ENCODE measurements at regions not wholly inside any gene's neighbourhood (a gene's known extent, or its start where the extent isn't known, plus 50 kb on each side); places are given as distances from the start of the nearest gene placed in this dataset.

DNA sequence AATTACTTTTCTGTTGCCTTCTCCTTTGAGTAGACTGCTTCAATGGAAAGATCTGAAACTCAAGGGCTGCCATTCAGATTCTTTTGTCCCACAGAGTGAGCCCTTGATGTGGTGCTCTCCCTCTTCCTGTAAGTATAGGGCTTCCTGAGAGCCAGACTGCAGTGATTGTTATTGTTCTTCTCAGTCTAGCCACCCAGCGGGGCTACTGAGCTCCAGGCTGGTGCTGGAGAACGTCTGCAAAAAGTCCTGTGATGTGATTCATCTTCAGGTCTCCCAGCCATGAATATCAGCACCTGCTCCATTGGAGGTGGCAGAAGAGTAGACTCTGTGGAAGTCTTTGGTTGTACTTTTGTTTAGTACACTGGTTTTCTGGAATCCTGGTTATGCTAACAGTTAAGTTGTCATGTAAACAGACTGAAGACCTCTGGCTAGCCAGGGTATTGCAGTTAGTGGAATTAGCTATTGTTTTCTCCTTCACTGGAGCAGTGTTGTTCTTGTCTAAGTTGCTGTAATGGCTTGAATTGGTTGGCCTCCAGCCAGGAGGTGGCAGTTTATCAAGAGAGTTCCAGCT, 240.9 kb downstream of the COL12A1 start:
- FAIRE-seq (no peak), DNase-seq (no peak)
- intact Hi-C loops (cut with DNase I) = no loop called here
- H3K27ac ChIP-seq (ENCODE audit: low read depth in 2 of 2, low read length in 2 of 2) = no peak overlapping the region
- no peaks in the 10 kb centered on the region for H3K27me3 ChIP-seq (ENCODE audit: control insufficient read depth, insufficient read depth, low read length)
- no peak overlapping the region for H3K4me3 ChIP-seq (ENCODE audit: low read length in 3 of 3)
- no peaks in the 10 kb centered on the region for H3K36me3 ChIP-seq (ENCODE audit: control insufficient read depth in 2 of 3, insufficient read depth in 3 of 3, low read length in 3 of 3)
- TF ChIP-seq, protein P1, sequence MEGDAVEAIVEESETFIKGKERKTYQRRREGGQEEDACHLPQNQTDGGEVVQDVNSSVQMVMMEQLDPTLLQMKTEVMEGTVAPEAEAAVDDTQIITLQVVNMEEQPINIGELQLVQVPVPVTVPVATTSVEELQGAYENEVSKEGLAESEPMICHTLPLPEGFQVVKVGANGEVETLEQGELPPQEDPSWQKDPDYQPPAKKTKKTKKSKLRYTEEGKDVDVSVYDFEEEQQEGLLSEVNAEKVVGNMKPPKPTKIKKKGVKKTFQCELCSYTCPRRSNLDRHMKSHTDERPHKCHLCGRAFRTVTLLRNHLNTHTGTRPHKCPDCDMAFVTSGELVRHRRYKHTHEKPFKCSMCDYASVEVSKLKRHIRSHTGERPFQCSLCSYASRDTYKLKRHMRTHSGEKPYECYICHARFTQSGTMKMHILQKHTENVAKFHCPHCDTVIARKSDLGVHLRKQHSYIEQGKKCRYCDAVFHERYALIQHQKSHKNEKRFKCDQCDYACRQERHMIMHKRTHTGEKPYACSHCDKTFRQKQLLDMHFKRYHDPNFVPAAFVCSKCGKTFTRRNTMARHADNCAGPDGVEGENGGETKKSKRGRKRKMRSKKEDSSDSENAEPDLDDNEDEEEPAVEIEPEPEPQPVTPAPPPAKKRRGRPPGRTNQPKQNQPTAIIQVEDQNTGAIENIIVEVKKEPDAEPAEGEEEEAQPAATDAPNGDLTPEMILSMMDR (IDR thresholded peaks at IDR 0.05; ENCODE audit: borderline replicate concordance, extremely low read depth, insufficient read depth) = no peak
- peaks cover 0 to 3% (median 0%) of the 10 kb centered on the region in 3 donors for H3K9me3 ChIP-seq (ENCODE audit: control insufficient read depth in 2 of 3, insufficient read depth in 1 of 3, low read length in 3 of 3)
- H3K9ac ChIP-seq (ENCODE audit: low read length in 3 of 3) = no peak overlapping the region
- H3K4me1 ChIP-seq (ENCODE audit: control insufficient read depth in 2 of 3, insufficient read depth in 2 of 3, low read depth in 1 of 3, low read length in 3 of 3) = no peaks in the 10 kb centered on the region

DNA sequence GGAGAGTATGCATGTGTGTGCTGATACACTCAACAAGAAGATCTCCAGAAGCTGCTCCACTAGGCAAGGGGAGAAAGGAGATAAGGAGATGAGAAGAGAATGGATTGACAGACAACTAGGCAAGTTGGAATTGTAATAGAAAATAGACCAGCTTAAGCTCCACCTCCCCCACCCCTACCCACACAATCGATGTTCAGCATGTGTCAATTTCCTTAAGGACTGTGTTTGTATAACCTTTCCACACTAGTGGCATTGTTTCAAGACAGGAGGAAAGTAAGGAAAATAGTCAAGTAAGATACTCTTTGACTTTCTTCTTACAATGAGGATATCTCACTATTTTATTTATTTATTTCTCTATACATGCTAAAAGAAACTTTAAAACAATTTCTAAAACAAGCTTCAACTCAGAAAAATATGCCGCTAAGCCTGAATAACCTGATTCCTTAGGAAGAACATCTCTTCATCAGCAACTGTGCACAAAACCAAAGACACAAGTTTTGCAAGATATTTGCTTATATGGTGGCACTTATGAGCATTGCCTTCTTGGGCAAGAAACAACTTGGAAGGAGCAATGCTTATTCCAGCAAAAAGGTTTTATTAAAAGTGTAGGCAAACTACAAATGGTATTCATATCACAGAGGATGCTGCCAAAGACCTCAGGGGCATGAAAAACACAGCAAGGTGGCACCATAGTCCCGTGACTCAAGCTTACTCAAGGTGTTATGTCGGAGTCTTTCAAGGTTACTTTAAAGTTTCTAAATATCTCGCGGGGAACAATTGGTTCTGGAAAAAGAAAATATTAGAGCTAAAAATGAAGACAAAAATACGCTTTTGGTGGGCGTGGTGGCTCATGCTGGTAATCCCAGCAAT, 249.1 kb downstream of the COL12A1 start:
- Histone ChIP-seq H3K36me3 (ENCODE audit: control insufficient read depth in 2 of 3, insufficient read depth in 3 of 3, low read length in 3 of 3) (no peaks in the 10 kb centered on the region), H3K9me3 (ENCODE audit: control insufficient read depth in 2 of 3, insufficient read depth in 1 of 3, low read length in 3 of 3) (peaks cover 0 to 3% (median 0%) of the 10 kb centered on the region in 3 donors), H3K9ac (ENCODE audit: low read length in 3 of 3) (no peak overlapping the region), H3K27ac (ENCODE audit: low read depth in 2 of 2, low read length in 2 of 2) (no peak overlapping the region), H3K4me3 (ENCODE audit: low read length in 3 of 3) (no peak overlapping the region), H3K27me3 (ENCODE audit: control insufficient read depth, insufficient read depth, low read length) (no peaks in the 10 kb centered on the region), H3K4me1 (ENCODE audit: control insufficient read depth in 2 of 3, insufficient read depth in 2 of 3, low read depth in 1 of 3, low read length in 3 of 3) (no peaks in the 10 kb centered on the region)
- FAIRE-seq = no peak
- no peak for DNase-seq
- TF ChIP-seq, protein P1 (IDR thresholded peaks at IDR 0.05; ENCODE audit: borderline replicate concordance, extremely low read depth, insufficient read depth) = no peak
- intact Hi-C loops (cut with DNase I) = no loop called here

DNA sequence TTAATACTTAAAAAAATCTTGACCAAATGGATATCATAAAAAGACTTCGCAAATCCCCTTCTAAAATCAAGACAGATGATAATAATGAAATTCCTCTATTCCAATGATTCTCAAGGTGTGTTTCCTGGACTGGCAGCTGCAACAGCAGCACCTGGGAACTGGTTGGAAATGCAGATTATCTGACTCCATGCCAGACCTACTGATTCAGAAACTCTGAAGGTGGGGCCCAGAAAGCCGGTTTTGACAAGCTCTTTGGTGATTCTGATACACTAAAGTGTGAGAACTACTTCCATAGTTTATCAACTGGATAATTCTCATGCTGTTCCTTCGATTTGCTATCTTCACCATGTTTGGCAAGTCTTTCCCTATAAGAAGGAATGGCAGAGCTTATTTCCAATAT, 252.1 kb downstream of the COL12A1 start:
- no peak for DNase-seq
- Histone ChIP-seq H3K4me3 (ENCODE audit: low read length in 3 of 3) (no peak overlapping the region), H3K9ac (ENCODE audit: low read length in 3 of 3) (no peak overlapping the region), H3K36me3 (ENCODE audit: control insufficient read depth in 2 of 3, insufficient read depth in 3 of 3, low read length in 3 of 3) (no peaks in the 10 kb centered on the region), H3K27me3 (ENCODE audit: control insufficient read depth, insufficient read depth, low read length) (no peaks in the 10 kb centered on the region), H3K4me1 (ENCODE audit: control insufficient read depth in 2 of 3, insufficient read depth in 2 of 3, low read depth in 1 of 3, low read length in 3 of 3) (no peaks in the 10 kb centered on the region), H3K27ac (ENCODE audit: low read depth in 2 of 2, low read length in 2 of 2) (no peak overlapping the region), H3K9me3 (ENCODE audit: control insufficient read depth in 2 of 3, insufficient read depth in 1 of 3, low read length in 3 of 3) (peaks cover 0 to 3% (median 2%) of the 10 kb centered on the region in 3 donors)
- TF ChIP-seq, protein P1 (IDR thresholded peaks at IDR 0.05; ENCODE audit: borderline replicate concordance, extremely low read depth, insufficient read depth) = no peak
- no peak for FAIRE-seq
- intact Hi-C loops (cut with DNase I) = no loop called here
